GM23338 (cell line): ENCODE measurements at regions not wholly inside any gene's neighbourhood (a gene's known extent, or its start where the extent isn't known, plus 50 kb on each side); places are given as distances from the start of the nearest gene placed in this dataset.

Source experiments
- ATAC-seq: fragments of 200-7000 bp; cut with Tn5 transposase; 3 replicates; pipeline ENCODE4 v1.9.1; 2020
- DNase-seq: peaks from one replicate; pipeline ENCODE4 v3.0.0-alpha.2; 2015; ENCODE audit warnings: low spot score
- H2AFZ ChIP-seq: fragments of 200-600 bp; sonication (generic); 2 replicates; pipeline ENCODE4 v1.8.0; 2016; ENCODE audit warnings: antibody characterized with exemption, mild to moderate bottlenecking, moderate library complexity
- H3F3A ChIP-seq: fragments of 200-600 bp; sonication (generic); replicated peaks from 2 replicates; pipeline ENCODE4 v1.8.0; 2017; ENCODE audit warnings: antibody characterized with exemption, mixed run types, low read depth
- H3K27ac ChIP-seq: fragments of 200-600 bp; sonication (generic); 2 replicates; pipeline ENCODE4 v1.6.1; 2016; ENCODE audit warnings: low read depth
- H3K27me3 ChIP-seq: fragments of 200-600 bp; sonication (generic); 2 replicates; pipeline ENCODE4 v1.8.0; 2016; ENCODE audit warnings: mild to moderate bottlenecking, mixed run types, moderate library complexity; ENCODE audit not compliant: insufficient read depth
- H3K36me3 ChIP-seq: fragments of 200-600 bp; sonication (generic); 2 replicates; pipeline ENCODE4 v1.8.0; 2016; ENCODE audit warnings: mild to moderate bottlenecking; ENCODE audit not compliant: insufficient read depth
- H3K4me1 ChIP-seq: fragments of 200-600 bp; sonication (generic); 2 replicates; pipeline ENCODE4 v1.8.0; 2016; ENCODE audit warnings: mild to moderate bottlenecking, moderate library complexity; ENCODE audit not compliant: insufficient read depth
- H3K4me2 ChIP-seq: fragments of 200-600 bp; sonication (generic); 2 replicates; pipeline ENCODE4 v1.7.1; 2017; ENCODE audit warnings: mixed run types
- H3K4me3 ChIP-seq: fragments of 200-600 bp; sonication (generic); 2 replicates; pipeline ENCODE4 v1.6.1; 2016; ENCODE audit warnings: mixed run types
- H3K79me2 ChIP-seq: fragments of 200-600 bp; sonication (generic); replicated peaks from 2 replicates; pipeline ENCODE4 v1.8.0; 2017; ENCODE audit warnings: mild to moderate bottlenecking; ENCODE audit not compliant: insufficient read depth
- H3K9me2 ChIP-seq: fragments of 200-600 bp; sonication (generic); 2 replicates; pipeline ENCODE4 v1.8.0; 2017; ENCODE audit not compliant: insufficient read depth
- H4K20me1 ChIP-seq: fragments of 200-600 bp; sonication (generic); replicated peaks from 2 replicates; pipeline ENCODE4 v1.8.0; 2017; ENCODE audit warnings: mild to moderate bottlenecking; ENCODE audit not compliant: insufficient read depth
- H3K27ac Mint-ChIP-seq: 2 replicates; pipeline ENCODE4 v1.8.0; 2020; ENCODE audit warnings: inconsistent platforms, mild to moderate bottlenecking, moderate library complexity, mixed read lengths
- H3K27me3 Mint-ChIP-seq: 3 replicates; pipeline ENCODE4 v1.8.0; 2022; ENCODE audit warnings: low read depth, mild to moderate bottlenecking, moderate library complexity, mixed read lengths, inconsistent platforms; ENCODE audit not compliant: insufficient read depth, poor library complexity
- H3K36me3 Mint-ChIP-seq: 3 replicates; pipeline ENCODE4 v1.8.0; 2021; ENCODE audit warnings: low read depth, mild to moderate bottlenecking, inconsistent platforms, moderate library complexity, mixed read lengths
- H3K4me1 Mint-ChIP-seq: 3 replicates; pipeline ENCODE4 v1.8.0; 2020; ENCODE audit warnings: mild to moderate bottlenecking, inconsistent platforms, mixed read lengths
- H3K4me3 Mint-ChIP-seq: 3 replicates; pipeline ENCODE4 v1.8.0; 2021; ENCODE audit warnings: moderate library complexity, mild to moderate bottlenecking, inconsistent platforms, mixed read lengths
- H3K9me3 Mint-ChIP-seq: 3 replicates; pipeline ENCODE4 v1.8.0; 2020; ENCODE audit warnings: moderate library complexity, mild to moderate bottlenecking, inconsistent platforms, mixed read lengths
- CREB1 ChIP-seq: fragments of 250-450 bp; sonication (Bioruptor Pico); IDR thresholded peaks from 2 replicates; pipeline ENCODE4 v1.5.0; 2020; ENCODE audit warnings: low read depth, mild to moderate bottlenecking, moderate library complexity
- EZH2 ChIP-seq: fragments of 200-600 bp; sonication (generic); IDR thresholded peaks from one replicate; pipeline ENCODE4 v1.8.0; 2017; ENCODE audit warnings: antibody characterized with exemption, mild to moderate bottlenecking, low read depth; ENCODE audit not compliant: unreplicated experiment
- EZH2phosphoT487 ChIP-seq: fragments of 200-600 bp; sonication (generic); IDR thresholded peaks from one replicate; pipeline ENCODE4 v1.8.1; 2018; ENCODE audit warnings: antibody characterized with exemption; ENCODE audit not compliant: unreplicated experiment
- NANOG ChIP-seq: IDR thresholded peaks from 2 replicates; pipeline ENCODE4 v1.6.1; 2016; ENCODE audit warnings: antibody characterized with exemption, borderline replicate concordance
- POLR2AphosphoS5 ChIP-seq: IDR thresholded peaks from 2 replicates; pipeline ENCODE4 v1.6.1; 2016; ENCODE audit warnings: antibody characterized with exemption, low read depth
- ZNF331 ChIP-seq: fragments of 250-450 bp; sonication (Bioruptor Pico); IDR thresholded peaks from 2 replicates; pipeline ENCODE4 v1.5.0; 2020; ENCODE audit warnings: low read depth, mild to moderate bottlenecking, moderate library complexity
- ZNF462 ChIP-seq: fragments of 250-450 bp; sonication (Bioruptor Pico); IDR thresholded peaks from 2 replicates; pipeline ENCODE4 v1.5.0; 2020; ENCODE audit warnings: mild to moderate bottlenecking, moderate library complexity
- TF ChIP-seq, protein P1 (sequence below), 2 experiments: fragments of 200-600 bp in 1 of 2; sonication (generic) in 1 of 2; conservative IDR thresholded peaks; 2 replicates each; pipeline versions ENCODE4 v1.5.1 to v1.6.1; 2016 to 2017; ENCODE audit warnings: antibody characterized with exemption in 2 of 2, low read depth in 2 of 2, mild to moderate bottlenecking in 2 of 2, moderate library complexity in 1 of 2
- TF ChIP-seq, protein P2 (sequence below): IDR thresholded peaks from one replicate; pipeline ENCODE4 v1.6.1; 2018; ENCODE audit warnings: antibody characterized with exemption; ENCODE audit not compliant: unreplicated experiment
- TF ChIP-seq, protein P3 (sequence below): IDR thresholded peaks from 2 replicates; pipeline ENCODE4 v1.6.1; 2016; ENCODE audit warnings: antibody characterized with exemption

GRCh38 chr10:62899311-62899710, 83.1 kb upstream of the EGR2 start:
- H3K4me1 ChIP-seq: no peaks in the 10 kb centered on the region
- H3K9me2 ChIP-seq: peaks cover 9% of the 10 kb centered on the region; the same call in 1 of the 2 replicates
- no peak overlapping the region for H3K27ac ChIP-seq
- no peak for DNase-seq
- H3K27me3 ChIP-seq: no peaks in the 10 kb centered on the region
- ATAC-seq: no peak
- no peaks in the 10 kb centered on the region for H3K79me2 ChIP-seq
- H3K36me3 ChIP-seq: no peaks in the 10 kb centered on the region
- Mint-ChIP-seq H3K9me3 (peaks cover 2% of the 10 kb centered on the region; the same call in 2 of the 3 replicates), H3K27ac (no peak overlapping the region), H3K27me3 (no peaks in the 10 kb centered on the region), H3K4me3 (no peak overlapping the region), H3K36me3 (no peaks in the 10 kb centered on the region; the same call in 2 of the 3 replicates), H3K4me1 (peaks cover 8% of the 10 kb centered on the region; the same call in 2 of the 3 replicates)
- H3K4me2 ChIP-seq: no peak overlapping the region
- TF ChIP-seq, protein P1, sequence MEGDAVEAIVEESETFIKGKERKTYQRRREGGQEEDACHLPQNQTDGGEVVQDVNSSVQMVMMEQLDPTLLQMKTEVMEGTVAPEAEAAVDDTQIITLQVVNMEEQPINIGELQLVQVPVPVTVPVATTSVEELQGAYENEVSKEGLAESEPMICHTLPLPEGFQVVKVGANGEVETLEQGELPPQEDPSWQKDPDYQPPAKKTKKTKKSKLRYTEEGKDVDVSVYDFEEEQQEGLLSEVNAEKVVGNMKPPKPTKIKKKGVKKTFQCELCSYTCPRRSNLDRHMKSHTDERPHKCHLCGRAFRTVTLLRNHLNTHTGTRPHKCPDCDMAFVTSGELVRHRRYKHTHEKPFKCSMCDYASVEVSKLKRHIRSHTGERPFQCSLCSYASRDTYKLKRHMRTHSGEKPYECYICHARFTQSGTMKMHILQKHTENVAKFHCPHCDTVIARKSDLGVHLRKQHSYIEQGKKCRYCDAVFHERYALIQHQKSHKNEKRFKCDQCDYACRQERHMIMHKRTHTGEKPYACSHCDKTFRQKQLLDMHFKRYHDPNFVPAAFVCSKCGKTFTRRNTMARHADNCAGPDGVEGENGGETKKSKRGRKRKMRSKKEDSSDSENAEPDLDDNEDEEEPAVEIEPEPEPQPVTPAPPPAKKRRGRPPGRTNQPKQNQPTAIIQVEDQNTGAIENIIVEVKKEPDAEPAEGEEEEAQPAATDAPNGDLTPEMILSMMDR (conservative IDR thresholded peaks at IDR 0.05; ENCODE audit: low read depth in 2 of 2): no peak
- TF ChIP-seq ZNF462 (CRISPR knock-in tag): no peak
- no peak for TF ChIP-seq EZH2phosphoT487
- TF ChIP-seq CREB1 (CRISPR knock-in tag): no peak
- TF ChIP-seq POLR2AphosphoS5: no peak
- no peak for TF ChIP-seq ZNF331 (CRISPR knock-in tag)
- TF ChIP-seq, protein P2, sequence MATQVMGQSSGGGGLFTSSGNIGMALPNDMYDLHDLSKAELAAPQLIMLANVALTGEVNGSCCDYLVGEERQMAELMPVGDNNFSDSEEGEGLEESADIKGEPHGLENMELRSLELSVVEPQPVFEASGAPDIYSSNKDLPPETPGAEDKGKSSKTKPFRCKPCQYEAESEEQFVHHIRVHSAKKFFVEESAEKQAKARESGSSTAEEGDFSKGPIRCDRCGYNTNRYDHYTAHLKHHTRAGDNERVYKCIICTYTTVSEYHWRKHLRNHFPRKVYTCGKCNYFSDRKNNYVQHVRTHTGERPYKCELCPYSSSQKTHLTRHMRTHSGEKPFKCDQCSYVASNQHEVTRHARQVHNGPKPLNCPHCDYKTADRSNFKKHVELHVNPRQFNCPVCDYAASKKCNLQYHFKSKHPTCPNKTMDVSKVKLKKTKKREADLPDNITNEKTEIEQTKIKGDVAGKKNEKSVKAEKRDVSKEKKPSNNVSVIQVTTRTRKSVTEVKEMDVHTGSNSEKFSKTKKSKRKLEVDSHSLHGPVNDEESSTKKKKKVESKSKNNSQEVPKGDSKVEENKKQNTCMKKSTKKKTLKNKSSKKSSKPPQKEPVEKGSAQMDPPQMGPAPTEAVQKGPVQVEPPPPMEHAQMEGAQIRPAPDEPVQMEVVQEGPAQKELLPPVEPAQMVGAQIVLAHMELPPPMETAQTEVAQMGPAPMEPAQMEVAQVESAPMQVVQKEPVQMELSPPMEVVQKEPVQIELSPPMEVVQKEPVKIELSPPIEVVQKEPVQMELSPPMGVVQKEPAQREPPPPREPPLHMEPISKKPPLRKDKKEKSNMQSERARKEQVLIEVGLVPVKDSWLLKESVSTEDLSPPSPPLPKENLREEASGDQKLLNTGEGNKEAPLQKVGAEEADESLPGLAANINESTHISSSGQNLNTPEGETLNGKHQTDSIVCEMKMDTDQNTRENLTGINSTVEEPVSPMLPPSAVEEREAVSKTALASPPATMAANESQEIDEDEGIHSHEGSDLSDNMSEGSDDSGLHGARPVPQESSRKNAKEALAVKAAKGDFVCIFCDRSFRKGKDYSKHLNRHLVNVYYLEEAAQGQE: no peak
- no peak for TF ChIP-seq EZH2
- TF ChIP-seq, protein P3, sequence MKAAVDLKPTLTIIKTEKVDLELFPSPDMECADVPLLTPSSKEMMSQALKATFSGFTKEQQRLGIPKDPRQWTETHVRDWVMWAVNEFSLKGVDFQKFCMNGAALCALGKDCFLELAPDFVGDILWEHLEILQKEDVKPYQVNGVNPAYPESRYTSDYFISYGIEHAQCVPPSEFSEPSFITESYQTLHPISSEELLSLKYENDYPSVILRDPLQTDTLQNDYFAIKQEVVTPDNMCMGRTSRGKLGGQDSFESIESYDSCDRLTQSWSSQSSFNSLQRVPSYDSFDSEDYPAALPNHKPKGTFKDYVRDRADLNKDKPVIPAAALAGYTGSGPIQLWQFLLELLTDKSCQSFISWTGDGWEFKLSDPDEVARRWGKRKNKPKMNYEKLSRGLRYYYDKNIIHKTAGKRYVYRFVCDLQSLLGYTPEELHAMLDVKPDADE: no peak
- no peak for TF ChIP-seq NANOG
- H3F3A ChIP-seq: no peaks in the 10 kb centered on the region
- H4K20me1 ChIP-seq: no peaks in the 10 kb centered on the region
- no peak overlapping the region for H2AFZ ChIP-seq
- no peak overlapping the region for H3K4me3 ChIP-seq
